CD4-positive, alpha-beta T cell (primary cell): ENCODE measurements at regions not wholly inside any gene's neighbourhood (a gene's known extent, or its start where the extent isn't known, plus 50 kb on each side); places are given as distances from the start of the nearest gene placed in this dataset.
A peak's percentile ranks its signal among the peaks of the same experiment; 100 is the strongest.

ENCODE experiments used
- ATAC-seq: fragments of 200-7000 bp; cut with Tn5 transposase; one replicate; pipeline ENCODE4 v1.10.0; 2022; ENCODE audit warnings: mild to moderate bottlenecking; ENCODE audit not compliant: poor library complexity
- CTCF ChIA-PET: fragments of 350-600 bp; sonication (Branson Sonifier 250); formaldehyde crosslinking; loops from one replicate; lab custom pipeline; 2021; ENCODE audit warnings: antibody characterized with exemption, inconsistent platforms; lab: Charles Lee
- POLR2A ChIA-PET: fragments of 350-600 bp; sonication (Branson Sonifier 250); formaldehyde crosslinking; loops from one replicate; lab custom pipeline; 2021; ENCODE audit warnings: antibody characterized with exemption, inconsistent platforms; lab: Charles Lee
- DNase-seq, 14 experiments: peaks; one replicate each; pipeline ENCODE4 v3.0.0-alpha.2; 2013 to 2020; ENCODE audit warnings: mixed read lengths in 2 of 14
- H3K27ac ChIP-seq, 2 donors: one replicate each; pipeline versions ENCODE4 v1.5.1 to v1.7.0; 2013; ENCODE audit warnings: low read length in 2 of 2, low read depth in 1 of 2, mild to moderate bottlenecking in 1 of 2
- H3K27me3 ChIP-seq, 2 experiments: 1 replicate in 1 of 2; 2 replicates in 1 of 2; pipeline versions ENCODE4 v1.6.1 to v1.7.0; 2013; ENCODE audit warnings: low read length in 2 of 2, control low read depth in 1 of 2, mild to moderate bottlenecking in 1 of 2, moderate library complexity in 1 of 2; ENCODE audit not compliant: insufficient read depth in 2 of 2, control insufficient read depth in 1 of 2
- H3K36me3 ChIP-seq: one replicate; pipeline ENCODE4 v1.6.1; 2013; ENCODE audit warnings: low read length, control low read depth; ENCODE audit not compliant: insufficient read depth
- H3K4me1 ChIP-seq: one replicate; pipeline ENCODE4 v1.6.1; 2013; ENCODE audit warnings: low read length, control low read depth; ENCODE audit not compliant: insufficient read depth
- H3K4me3 ChIP-seq: one replicate; pipeline ENCODE4 v1.5.1; 2013; ENCODE audit warnings: mild to moderate bottlenecking, low read length, moderate library complexity
- H3K9me3 ChIP-seq, 2 experiments: 1 replicate in 1 of 2; 2 replicates in 1 of 2; pipeline versions ENCODE4 v1.6.1 to v1.7.0; 2013; ENCODE audit warnings: low read length in 2 of 2, mild to moderate bottlenecking in 2 of 2, control low read depth in 1 of 2, moderate library complexity in 1 of 2; ENCODE audit not compliant: control insufficient read depth in 1 of 2, insufficient read depth in 1 of 2
- H3K27ac Mint-ChIP-seq: one replicate; pipeline ENCODE4 v1.8.0; 2020; ENCODE audit warnings: mixed read lengths
- H3K27me3 Mint-ChIP-seq: one replicate; pipeline ENCODE4 v1.8.0; 2021; ENCODE audit warnings: mixed read lengths
- H3K36me3 Mint-ChIP-seq: one replicate; pipeline ENCODE4 v1.8.0; 2021; ENCODE audit warnings: low read depth, mixed read lengths
- H3K4me1 Mint-ChIP-seq: one replicate; pipeline ENCODE4 v1.8.0; 2021; ENCODE audit warnings: low read depth, mixed read lengths
- H3K4me3 Mint-ChIP-seq: one replicate; pipeline ENCODE4 v1.8.0; 2020; ENCODE audit warnings: mild to moderate bottlenecking, mixed read lengths
- H3K9me3 Mint-ChIP-seq: one replicate; pipeline ENCODE4 v1.8.0; 2020; ENCODE audit warnings: mixed read lengths
- CTCF ChIP-seq: fragments of 200-600 bp; IDR thresholded peaks from one replicate; pipeline ENCODE4 v1.8.0; 2022; ENCODE audit warnings: antibody characterized with exemption, mild to moderate bottlenecking
- intact Hi-C, 2 experiments: fragments of 100-400 bp; cut with DNase I in 1 of 2; cut with micrococcal nuclease in 1 of 2; formaldehyde crosslinking; loops; one replicate each; pipeline versions ENCODE4 v1.15.1 to v1.9.0; 2023 to 2025; cut with DNase I, micrococcal nuclease

- H3K36me3 Mint-ChIP-seq: no peaks in the 10 kb centered on the region
- H3K27ac Mint-ChIP-seq: no peak overlapping the region
- Histone ChIP-seq H3K4me1 (no peaks in the 10 kb centered on the region), H3K9me3 (peaks cover 0 to 9% of the 10 kb centered on the region in 2 experiments), H3K36me3 (no peaks in the 10 kb centered on the region), H3K4me3 (no peak overlapping the region), H3K27ac (no peak overlapping the region), H3K27me3 (no peaks in the 10 kb centered on the region)
- intact Hi-C loops: no loop called here
- no peak overlapping the region for H3K4me3 Mint-ChIP-seq
- no peaks in the 10 kb centered on the region for H3K4me1 Mint-ChIP-seq
- H3K27me3 Mint-ChIP-seq: no peaks in the 10 kb centered on the region
- DNase-seq (no peak), ATAC-seq (no peak)
- POLR2A ChIA-PET: no interaction called here
- no peak for TF ChIP-seq CTCF
- CTCF ChIA-PET: no interaction called here
- H3K9me3 Mint-ChIP-seq: no peaks in the 10 kb centered on the region
Observed at GRCh38 chr6:126253431-126253830, 86.5 kb upstream of the CENPW start.

- Histone ChIP-seq H3K4me3 (no peak overlapping the region), H3K36me3 (no peaks in the 10 kb centered on the region), H3K9me3 (peaks cover 14 to 18% of the 10 kb centered on the region in 2 experiments), H3K27ac (no peak overlapping the region), H3K27me3 (no peaks in the 10 kb centered on the region), H3K4me1 (no peaks in the 10 kb centered on the region)
- Mint-ChIP-seq H3K36me3 (no peaks in the 10 kb centered on the region), H3K27me3 (no peaks in the 10 kb centered on the region), H3K4me3 (no peak overlapping the region), H3K4me1 (no peaks in the 10 kb centered on the region), H3K27ac (no peak overlapping the region), H3K9me3 (peaks cover 11% of the 10 kb centered on the region)
- ATAC-seq (no peak), DNase-seq (peak in 1 of 14 experiments; percentile 6)
- POLR2A ChIA-PET: no interaction called here
- CTCF ChIA-PET: no interaction called here
- intact Hi-C loops: no loop called here
- TF ChIP-seq CTCF: no peak
Observed at GRCh38 chr6:126258150-126258549, 81.8 kb upstream of the CENPW start.

- H3K4me3 Mint-ChIP-seq: no peak overlapping the region
- no peak for DNase-seq
- CTCF ChIA-PET: no interaction called here
Observed at GRCh38 chr6:126261792-126262421, 78.0 kb upstream of the CENPW start.

More at GRCh38 chr6:126261792-126262421, 78.0 kb upstream of the CENPW start:
- Mint-ChIP-seq H3K4me1 (no peaks in the 10 kb centered on the region), H3K9me3 (peaks cover 11% of the 10 kb centered on the region), H3K27me3 (no peaks in the 10 kb centered on the region), H3K27ac (no peak overlapping the region), H3K36me3 (no peaks in the 10 kb centered on the region)
- Histone ChIP-seq H3K4me3 (no peak overlapping the region), H3K36me3 (no peaks in the 10 kb centered on the region), H3K9me3 (peaks cover 14 to 18% of the 10 kb centered on the region in 2 experiments), H3K4me1 (no peaks in the 10 kb centered on the region), H3K27ac (no peak overlapping the region), H3K27me3 (no peaks in the 10 kb centered on the region)
- POLR2A ChIA-PET: no interaction called here
- no peak for ATAC-seq
- intact Hi-C loops: no loop called here
- TF ChIP-seq CTCF: no peak
